ENCODE measurements at regions not wholly inside any gene's neighbourhood (a gene's known extent, or its start where the extent isn't known, plus 50 kb on each side); places are given as distances from the start of the nearest gene placed in this dataset.

- Mint-ChIP-seq H3K36me3 (no peaks in the 10 kb centered on the region), H3K27me3 (peaks cover 0 to 4% (median 0%) of the 10 kb centered on the region in 5 donors), H3K4me3 (no peak overlapping the region), H3K27ac (no peak overlapping the region), H3K4me1 (peaks cover 0 to 2% (median 0%) of the 10 kb centered on the region in 4 donors), H3K9me3 (no peaks in the 10 kb centered on the region)
- no peak for DNase-seq
- no peak for ATAC-seq
- POLR2A ChIA-PET: no interaction called here
Measured at GRCh38 chr1:59233444-59233843, 63.5 kb upstream of the FGGY start.

GRCh38 chr1:59236721-59237545 is 60.0 kb upstream of the FGGY start:
- Mint-ChIP-seq H3K27ac (peak overlapping the region in 1 of 10 donors; percentile 57), H3K36me3 (no peaks in the 10 kb centered on the region), H3K27me3 (peaks cover 0 to 4% (median 0%) of the 10 kb centered on the region in 5 donors), H3K9me3 (no peaks in the 10 kb centered on the region), H3K4me1 (peaks cover 0 to 2% (median 0%) of the 10 kb centered on the region in 4 donors), H3K4me3 (no peak overlapping the region)
- no peak for ATAC-seq
- POLR2A ChIA-PET: no interaction called here
- DNase-seq: no peak

GRCh38 chr1:59237900-59238299 is 59.0 kb upstream of the FGGY start:
- ATAC-seq (no peak), DNase-seq (no peak)
- H3K9me3 Mint-ChIP-seq: no peaks in the 10 kb centered on the region
- H3K36me3 Mint-ChIP-seq: no peaks in the 10 kb centered on the region
- peaks cover 0 to 2% (median 0%) of the 10 kb centered on the region in 4 donors for H3K4me1 Mint-ChIP-seq
- POLR2A ChIA-PET: no interaction called here
- H3K4me3 Mint-ChIP-seq: no peak overlapping the region
- peaks cover 0 to 4% (median 0%) of the 10 kb centered on the region in 5 donors for H3K27me3 Mint-ChIP-seq
- H3K27ac Mint-ChIP-seq: no peak overlapping the region

GRCh38 chr1:59238333-59238934 is 58.5 kb upstream of the FGGY start:
- peaks cover 0 to 4% (median 0%) of the 10 kb centered on the region in 5 donors for H3K27me3 Mint-ChIP-seq
- POLR2A ChIA-PET: no interaction called here
- ATAC-seq (no peak), DNase-seq (no peak)
- peaks cover 0 to under 1% (median 0%) of the 10 kb centered on the region in 9 donors for H3K9me3 Mint-ChIP-seq
- H3K4me3 Mint-ChIP-seq: no peak overlapping the region
- H3K36me3 Mint-ChIP-seq: no peaks in the 10 kb centered on the region
- H3K27ac Mint-ChIP-seq: no peak overlapping the region
- peaks cover 0 to 2% (median 0%) of the 10 kb centered on the region in 4 donors for H3K4me1 Mint-ChIP-seq

GRCh38 chr1:59238993-59239392 is 57.9 kb upstream of the FGGY start:
- POLR2A ChIA-PET: no interaction called here

GRCh38 chr1:59241909-59242308 is 55.0 kb upstream of the FGGY start:
- ATAC-seq: no peak
- DNase-seq: no peak
- peaks cover 0 to 10% (median 6%) of the 10 kb centered on the region in 3 donors for H3K36me3 Mint-ChIP-seq
- H3K27me3 Mint-ChIP-seq: peaks cover 0 to 3% (median 0%) of the 10 kb centered on the region in 5 donors
- peaks cover 8 to 23% (median 12%) of the 10 kb centered on the region in 9 donors for H3K9me3 Mint-ChIP-seq
- POLR2A ChIA-PET: no interaction called here
- H3K4me1 Mint-ChIP-seq: peaks cover 0 to 2% (median 0%) of the 10 kb centered on the region in 4 donors
- H3K27ac Mint-ChIP-seq: no peak overlapping the region
- H3K4me3 Mint-ChIP-seq: no peak overlapping the region

More at GRCh38 chr1:59238993-59239392, 57.9 kb upstream of the FGGY start:
- H3K4me3 Mint-ChIP-seq: no peak overlapping the region
- peaks cover 0 to 6% (median 0%) of the 10 kb centered on the region in 9 donors for H3K9me3 Mint-ChIP-seq
- H3K36me3 Mint-ChIP-seq: no peaks in the 10 kb centered on the region
- no peak overlapping the region for H3K27ac Mint-ChIP-seq
- ATAC-seq: no peak
- peaks cover 0 to 4% (median 0%) of the 10 kb centered on the region in 5 donors for H3K27me3 Mint-ChIP-seq
- no peak for DNase-seq
- peaks cover 0 to 2% (median 0%) of the 10 kb centered on the region in 4 donors for H3K4me1 Mint-ChIP-seq

- ATAC-seq: no peak
- no peak overlapping the region for H3K4me3 Mint-ChIP-seq
- peaks cover 11 to 28% (median 13%) of the 10 kb centered on the region in 9 donors for H3K9me3 Mint-ChIP-seq
- H3K36me3 Mint-ChIP-seq: peaks cover 0 to 11% (median 6%) of the 10 kb centered on the region in 3 donors
- H3K4me1 Mint-ChIP-seq: no peaks in the 10 kb centered on the region
- no peaks in the 10 kb centered on the region for H3K27me3 Mint-ChIP-seq
- H3K27ac Mint-ChIP-seq: no peak overlapping the region
- POLR2A ChIA-PET: no interaction called here
- no peak for DNase-seq
Measured at GRCh38 chr1:59242370-59242769, 54.5 kb upstream of the FGGY start.

GRCh38 chr1:59243550-59243949 is 53.3 kb upstream of the FGGY start:
- H3K4me1 Mint-ChIP-seq: peaks cover 0 to 2% (median under 1%) of the 10 kb centered on the region in 4 donors
- H3K27me3 Mint-ChIP-seq: no peaks in the 10 kb centered on the region
- H3K4me3 Mint-ChIP-seq: no peak overlapping the region
- POLR2A ChIA-PET: no interaction called here
- ATAC-seq (no peak), DNase-seq (no peak)
- peaks cover 0 to 11% (median 6%) of the 10 kb centered on the region in 3 donors for H3K36me3 Mint-ChIP-seq
- peak overlapping the region in 1 of 10 donors; percentile 15 for H3K27ac Mint-ChIP-seq
- peaks cover 11 to 32% (median 13%) of the 10 kb centered on the region in 9 donors for H3K9me3 Mint-ChIP-seq

- peaks cover 0 to 6% (median 2%) of the 10 kb centered on the region in 4 donors for H3K4me1 Mint-ChIP-seq
- H3K27ac Mint-ChIP-seq: no peak overlapping the region
- H3K4me3 Mint-ChIP-seq: no peak overlapping the region
- POLR2A ChIA-PET: no interaction called here
- DNase-seq (no peak), ATAC-seq (no peak)
- peaks cover 11 to 32% (median 13%) of the 10 kb centered on the region in 9 donors for H3K9me3 Mint-ChIP-seq
- no peaks in the 10 kb centered on the region for H3K27me3 Mint-ChIP-seq
- peaks cover 0 to 11% (median 6%) of the 10 kb centered on the region in 3 donors for H3K36me3 Mint-ChIP-seq
Measured at GRCh38 chr1:59243978-59244377, 52.9 kb upstream of the FGGY start.

GRCh38 chr1:59244891-59245290 is 52.0 kb upstream of the FGGY start:
- Mint-ChIP-seq H3K4me1 (peaks cover 0 to 11% (median 4%) of the 10 kb centered on the region in 4 donors), H3K9me3 (peaks cover 11 to 32% (median 13%) of the 10 kb centered on the region in 9 donors), H3K27me3 (no peaks in the 10 kb centered on the region), H3K27ac (no peak overlapping the region), H3K36me3 (peaks cover 0 to 11% (median 6%) of the 10 kb centered on the region in 3 donors), H3K4me3 (no peak overlapping the region)
- ATAC-seq (no peak), DNase-seq (no peak)
- POLR2A ChIA-PET: no interaction called here

All from naive thymus-derived CD8-positive, alpha-beta T cell (primary cell).